WTC11 (cell line): ENCODE measurements at regions not wholly inside any gene's neighbourhood (a gene's known extent, or its start where the extent isn't known, plus 50 kb on each side); places are given as distances from the start of the nearest gene placed in this dataset.

Experiments
- ATAC-seq: fragments of 200-7000 bp; cut with Tn5 transposase; 2 replicates; pipeline ENCODE4 v1.10.0; 2021; ENCODE audit warnings: mild to moderate bottlenecking, moderate library complexity
- CTCF ChIA-PET: fragments of 300-600 bp; sonication (Branson Sonifier 250); formaldehyde crosslinking; loops from one replicate; lab custom pipeline; 2021; ENCODE audit warnings: antibody characterized with exemption; lab: Charles Lee
- POLR2A ChIA-PET: fragments of 350-600 bp; sonication (Branson Sonifier 250); formaldehyde crosslinking; loops from one replicate; lab custom pipeline; 2021; ENCODE audit warnings: antibody characterized with exemption; lab: Charles Lee
- DNase-seq: peaks from one replicate; pipeline ENCODE4 v3.0.0; 2021; ENCODE audit warnings: low spot score
- H3K27ac Mint-ChIP-seq: 2 replicates; pipeline ENCODE4 v1.8.0; 2021; ENCODE audit warnings: mixed read lengths
- H3K27me3 Mint-ChIP-seq: 2 replicates; pipeline ENCODE4 v1.8.0; 2021; ENCODE audit warnings: low read depth, mild to moderate bottlenecking, moderate library complexity, mixed read lengths
- H3K36me3 Mint-ChIP-seq: 2 replicates; pipeline ENCODE4 v1.8.0; 2021; ENCODE audit warnings: mixed read lengths
- H3K4me1 Mint-ChIP-seq: 2 replicates; pipeline ENCODE4 v1.8.0; 2022; ENCODE audit warnings: mixed read lengths
- H3K4me3 Mint-ChIP-seq: 2 replicates; pipeline ENCODE4 v1.8.0; 2021; ENCODE audit warnings: mild to moderate bottlenecking, moderate library complexity, mixed read lengths
- H3K9me3 Mint-ChIP-seq: 2 replicates; pipeline ENCODE4 v1.8.0; 2021; ENCODE audit warnings: mixed read lengths
- AR ChIP-seq: fragments of 250-450 bp; sonication (Bioruptor Pico); IDR thresholded peaks from 2 replicates; pipeline ENCODE4 v1.9.0; 2021; ENCODE audit warnings: mild to moderate bottlenecking
- ARID4B ChIP-seq: sonication (generic); formaldehyde crosslinking; IDR thresholded peaks from 2 replicates; pipeline ENCODE4 v1.8.0; 2023; ENCODE audit warnings: missing genetic modification reagents, mild to moderate bottlenecking, borderline replicate concordance
- ELF4 ChIP-seq: sonication (generic); formaldehyde crosslinking; IDR thresholded peaks from 2 replicates; pipeline ENCODE4 v1.8.1; 2022; ENCODE audit warnings: low read depth, mild to moderate bottlenecking, moderate library complexity, missing genetic modification reagents
- FOXJ3 ChIP-seq: sonication (generic); formaldehyde crosslinking; IDR thresholded peaks from 2 replicates; pipeline ENCODE4 v1.9.0; 2021; ENCODE audit warnings: missing genetic modification reagents, mild to moderate bottlenecking, borderline replicate concordance
- FOXP4 ChIP-seq: sonication (generic); formaldehyde crosslinking; IDR thresholded peaks from 2 replicates; pipeline ENCODE4 v1.8.0; 2022; ENCODE audit warnings: mild to moderate bottlenecking, missing genetic modification reagents
- GTF2I ChIP-seq: fragments of 250-450 bp; sonication (Bioruptor Pico); conservative IDR thresholded peaks from 2 replicates; pipeline ENCODE4 v1.4.0; 2021; ENCODE audit warnings: mild to moderate bottlenecking
- HMGXB4 ChIP-seq: sonication (generic); formaldehyde crosslinking; IDR thresholded peaks from 2 replicates; pipeline ENCODE4 v1.8.1; 2023; ENCODE audit warnings: mild to moderate bottlenecking, moderate library complexity, missing genetic modification reagents
- MYBL2 ChIP-seq: sonication (generic); formaldehyde crosslinking; IDR thresholded peaks from 2 replicates; pipeline ENCODE4 v1.8.1; 2023; ENCODE audit warnings: mild to moderate bottlenecking, moderate library complexity, missing genetic modification reagents
- NR3C1 ChIP-seq: sonication (generic); formaldehyde crosslinking; conservative IDR thresholded peaks from 2 replicates; pipeline ENCODE4 v1.8.1; 2023; ENCODE audit warnings: low read depth, mild to moderate bottlenecking, missing genetic modification reagents
- PRDM15 ChIP-seq: sonication (generic); formaldehyde crosslinking; IDR thresholded peaks from 2 replicates; pipeline ENCODE4 v1.8.0; 2022; ENCODE audit warnings: missing genetic modification reagents
- ZNF121 ChIP-seq: sonication (generic); formaldehyde crosslinking; IDR thresholded peaks from 2 replicates; pipeline ENCODE4 v1.8.0; 2023; ENCODE audit warnings: missing genetic modification reagents
- ZNF396 ChIP-seq: fragments of 250-450 bp; sonication (Bioruptor Pico); IDR thresholded peaks from 2 replicates; pipeline ENCODE4 v1.8.0; 2021; ENCODE audit warnings: mild to moderate bottlenecking, moderate library complexity, borderline replicate concordance
- ZNF416 ChIP-seq: fragments of 250-450 bp; sonication (Bioruptor Pico); IDR thresholded peaks from 2 replicates; pipeline ENCODE4 v1.9.0; 2021; ENCODE audit warnings: mild to moderate bottlenecking, inconsistent platforms
- ZNF425 ChIP-seq: fragments of 250-450 bp; sonication (Bioruptor Pico); conservative IDR thresholded peaks from 2 replicates; pipeline ENCODE4 v1.9.0; 2021; ENCODE audit warnings: mild to moderate bottlenecking

GRCh38 chr4:56271131-56271530 is 116.2 kb downstream of the AASDH start:
- Mint-ChIP-seq H3K36me3 (no peaks in the 10 kb centered on the region), H3K9me3 (no peaks in the 10 kb centered on the region), H3K27ac (no peak overlapping the region), H3K27me3 (no peaks in the 10 kb centered on the region), H3K4me1 (peaks cover 3% of the 10 kb centered on the region; the same call in 1 of the 2 replicates), H3K4me3 (no peak overlapping the region)
- POLR2A ChIA-PET = no interaction called here
- ATAC-seq = no peak
- CTCF ChIA-PET = no interaction called here
- no peak for DNase-seq
- TF ChIP-seq FOXP4 (no peak), ZNF425 (no peak), HMGXB4 (CRISPR knock-in tag) (no peak), NR3C1 (CRISPR knock-in tag) (no peak), MYBL2 (no peak), FOXJ3 (no peak), AR (no peak), PRDM15 (CRISPR knock-in tag) (no peak), ZNF121 (CRISPR knock-in tag) (no peak), ZNF396 (no peak), GTF2I (CRISPR knock-in tag) (no peak), ZNF416 (CRISPR knock-in tag) (no peak), ELF4 (CRISPR knock-in tag) (no peak), ARID4B (CRISPR knock-in tag) (no peak)
